HEK293T (cell line): ENCODE measurements at regions not wholly inside any gene's neighbourhood (a gene's known extent, or its start where the extent isn't known, plus 50 kb on each side); places are given as distances from the start of the nearest gene placed in this dataset.

ENCODE experiments used
- ARNT ChIP-seq: fragments of 450-650 bp; IDR thresholded peaks from 2 replicates; pipeline ENCODE4 v1.6.1; 2017; ENCODE audit warnings: mild to moderate bottlenecking
- BHLHE40 ChIP-seq: fragments of 450-650 bp; IDR thresholded peaks from 2 replicates; pipeline ENCODE4 v1.6.1; 2016; ENCODE audit warnings: mild to moderate bottlenecking, moderate library complexity, borderline replicate concordance
- CTBP1 ChIP-seq: fragments of 450-650 bp; IDR thresholded peaks from 2 replicates; pipeline ENCODE4 v1.6.1; 2016; ENCODE audit warnings: borderline replicate concordance
- FOXK2 ChIP-seq: fragments of 450-650 bp; IDR thresholded peaks from 2 replicates; pipeline ENCODE4 v1.6.1; 2016; ENCODE audit warnings: mild to moderate bottlenecking
- FOXM1 ChIP-seq: fragments of 450-650 bp; IDR thresholded peaks from 2 replicates; pipeline ENCODE4 v1.6.1; 2017; ENCODE audit warnings: mild to moderate bottlenecking, borderline replicate concordance
- L3MBTL2 ChIP-seq: fragments of 450-650 bp; conservative IDR thresholded peaks from 2 replicates; pipeline ENCODE4 v1.6.1; 2016; ENCODE audit warnings: mild to moderate bottlenecking
- SUZ12 ChIP-seq: fragments of 450-650 bp; IDR thresholded peaks from 2 replicates; pipeline ENCODE4 v1.6.1; 2016; ENCODE audit warnings: mild to moderate bottlenecking
- TF ChIP-seq, protein P1 (sequence below): fragments of 450-650 bp; IDR thresholded peaks from 2 replicates; pipeline ENCODE4 v1.6.1; 2016

DNA sequence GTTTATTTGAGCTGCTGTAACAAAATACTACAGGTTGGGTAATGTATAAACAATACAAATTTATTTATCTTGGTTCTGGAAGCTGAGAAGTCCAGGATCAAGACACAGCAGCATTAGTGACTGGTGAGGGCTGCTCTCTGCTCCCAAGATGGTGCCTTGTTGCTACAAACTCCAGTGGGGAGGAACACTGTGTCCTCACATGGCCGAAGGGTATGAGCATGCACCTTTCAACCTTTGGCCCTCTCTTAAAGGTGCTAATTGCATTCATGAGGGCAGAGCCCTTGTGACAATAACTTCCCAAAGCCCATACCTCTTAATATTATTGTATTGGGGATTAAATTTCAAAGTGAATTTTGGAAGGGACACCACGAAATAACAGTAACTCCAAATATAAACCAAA is 55.3 kb upstream of the ATP1B1 start:
- TF ChIP-seq CTBP1, result no peak
- TF ChIP-seq L3MBTL2, result no peak
- TF ChIP-seq BHLHE40, result no peak
- no peak for TF ChIP-seq ARNT
- TF ChIP-seq, protein P1, sequence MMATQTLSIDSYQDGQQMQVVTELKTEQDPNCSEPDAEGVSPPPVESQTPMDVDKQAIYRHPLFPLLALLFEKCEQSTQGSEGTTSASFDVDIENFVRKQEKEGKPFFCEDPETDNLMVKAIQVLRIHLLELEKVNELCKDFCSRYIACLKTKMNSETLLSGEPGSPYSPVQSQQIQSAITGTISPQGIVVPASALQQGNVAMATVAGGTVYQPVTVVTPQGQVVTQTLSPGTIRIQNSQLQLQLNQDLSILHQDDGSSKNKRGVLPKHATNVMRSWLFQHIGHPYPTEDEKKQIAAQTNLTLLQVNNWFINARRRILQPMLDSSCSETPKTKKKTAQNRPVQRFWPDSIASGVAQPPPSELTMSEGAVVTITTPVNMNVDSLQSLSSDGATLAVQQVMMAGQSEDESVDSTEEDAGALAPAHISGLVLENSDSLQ, result no peak
- no peak for TF ChIP-seq SUZ12
- no peak for TF ChIP-seq FOXM1
- TF ChIP-seq FOXK2, result no peak
